ENCODE measurements at regions not wholly inside any gene's neighbourhood (a gene's known extent, or its start where the extent isn't known, plus 50 kb on each side); places are given as distances from the start of the nearest gene placed in this dataset.

GRCh38 chr5:174400461-174400860 lies 323.9 kb upstream of the MSX2 start:
- Histone ChIP-seq H2AK5ac (ENCODE audit: low read depth, low read length) (no peak overlapping the region), H3K18ac (ENCODE audit: extremely low read depth, low read length) (no peak overlapping the region), H4K20me1 (replicated peaks in 1 of 2; ENCODE audit: control insufficient read depth in 1 of 2, insufficient read depth in 2 of 2, low read length in 2 of 2) (no peaks in the 10 kb centered on the region), H3K23me2 (ENCODE audit: low read depth, low read length) (no peaks in the 10 kb centered on the region), H3K4ac (replicated peaks; ENCODE audit: insufficient read length, low read depth, low read length) (no peak overlapping the region), H3K27me3 (replicated peaks in 1 of 4; ENCODE audit: control insufficient read depth in 3 of 4, extremely low read depth in 1 of 4, insufficient read depth in 3 of 4, low read length in 3 of 4) (no peaks in the 10 kb centered on the region), H2BK15ac (ENCODE audit: low read length) (no peak overlapping the region), H3K56ac (replicated peaks; ENCODE audit: insufficient read length, low read depth, low read length) (no peak overlapping the region), H2BK5ac (ENCODE audit: low read depth, low read length) (no peak overlapping the region), H3K9ac (replicated peaks in 1 of 4; ENCODE audit: extremely low read depth in 1 of 4, low read depth in 3 of 4, low read length in 3 of 4) (no peak overlapping the region), H3K27ac (ENCODE audit: low read depth, low read length) (no peak overlapping the region), H3K79me2 (ENCODE audit: control insufficient read depth in 1 of 2, insufficient read depth in 2 of 2, low read length in 2 of 2) (no peaks in the 10 kb centered on the region), H2BK120ac (replicated peaks; ENCODE audit: low read depth, low read length) (no peak overlapping the region), H4K5ac (ENCODE audit: insufficient read length, low read depth, low read length) (no peak overlapping the region), H3K36me3 (ENCODE audit: control insufficient read depth in 2 of 4, insufficient read depth in 4 of 4, low read length in 3 of 4) (no peaks in the 10 kb centered on the region), H2BK12ac (ENCODE audit: low read depth, low read length) (no peak overlapping the region), H2AFZ (ENCODE audit: low read length) (no peak overlapping the region), H2BK20ac (ENCODE audit: low read length) (no peak overlapping the region), H3K4me2 (ENCODE audit: insufficient read depth in 1 of 2, low read depth in 2 of 2, low read length in 2 of 2) (no peak overlapping the region), H4K91ac (replicated peaks; ENCODE audit: insufficient read length, low read length) (no peak overlapping the region), H3K9me3 (ENCODE audit: insufficient read depth in 2 of 2, low read depth in 1 of 2, low read length in 1 of 2) (no peaks in the 10 kb centered on the region), H3K23ac (ENCODE audit: insufficient read length) (no peak overlapping the region), H3K79me1 (ENCODE audit: low read depth, low read length) (no peaks in the 10 kb centered on the region), H3K4me3 (ENCODE audit: extremely low read depth in 1 of 4, insufficient read depth in 2 of 4, low read depth in 3 of 4, low read length in 4 of 4) (no peak overlapping the region), H3K4me1 (replicated peaks in 1 of 4; ENCODE audit: control insufficient read depth in 3 of 4, insufficient read depth in 4 of 4, low read length in 3 of 4) (peaks cover 0 to 2% (median 0%) of the 10 kb centered on the region in 4 experiments; a peak in 1 of 7 replicates), H3K14ac (ENCODE audit: insufficient read length) (no peak overlapping the region), H4K8ac (ENCODE audit: extremely low read depth, insufficient read depth, low read length) (no peak overlapping the region)
- FAIRE-seq (no peak), DNase-seq (ENCODE audit: low read depth in 1 of 2, low spot score in 2 of 2) (no peak)
- 58% methylated on average over 3 of the region's 3 CpGs; no CpG with 5 or more reads in 1 of the 2 experiments for whole genome bisulfite sequencing, 2 experiments (ENCODE audit: extremely low coverage in 1 of 2, insufficient coverage in 1 of 2, insufficient read length in 1 of 2, insufficient replicate concordance in 2 of 2, low coverage in 1 of 2, low lambda C conversion rate in 2 of 2, missing lambda C conversion rate in 1 of 2)
- CTCF ChIA-PET (ENCODE audit: partially characterized antibody): interaction anchor here (0.7 to 4.0 kb wide), 4 partner anchors 13 to 334 kb away, joined by 3 to 21 read pairs (median 3); no protein-coding TSS in a partner anchor
- TF ChIP-seq CHD1 (IDR thresholded peaks at IDR 0.05; ENCODE audit: low read depth, low read length) (no peak), ATF3 (IDR thresholded peaks at IDR 0.05; ENCODE audit: insufficient read depth, low read depth, low read length) (no peak), CTBP2 (IDR thresholded peaks at IDR 0.05; ENCODE audit: borderline replicate concordance, insufficient read depth, insufficient read length, low read length) (no peak), CTCF (IDR thresholded peaks at IDR 0.05; ENCODE audit: control extremely low read depth in 1 of 3, insufficient read depth in 1 of 3, low read depth in 1 of 3, low read length in 3 of 3) (no peak)
- POLR2A ChIA-PET (ENCODE audit: partially characterized antibody): no interaction called here
